GM12891 (cell line): ENCODE measurements at regions not wholly inside any gene's neighbourhood (a gene's known extent, or its start where the extent isn't known, plus 50 kb on each side); places are given as distances from the start of the nearest gene placed in this dataset.

Source experiments
- POLR2A ChIP-seq: IDR thresholded peaks from 2 replicates; pipeline ENCODE4 v1.6.1; 2011; ENCODE audit warnings: low read depth, low read length, control low read depth
- TAF1 ChIP-seq: IDR thresholded peaks from 2 replicates; pipeline ENCODE4 v1.6.1; 2011; ENCODE audit warnings: low read depth, low read length, control low read depth

DNA sequence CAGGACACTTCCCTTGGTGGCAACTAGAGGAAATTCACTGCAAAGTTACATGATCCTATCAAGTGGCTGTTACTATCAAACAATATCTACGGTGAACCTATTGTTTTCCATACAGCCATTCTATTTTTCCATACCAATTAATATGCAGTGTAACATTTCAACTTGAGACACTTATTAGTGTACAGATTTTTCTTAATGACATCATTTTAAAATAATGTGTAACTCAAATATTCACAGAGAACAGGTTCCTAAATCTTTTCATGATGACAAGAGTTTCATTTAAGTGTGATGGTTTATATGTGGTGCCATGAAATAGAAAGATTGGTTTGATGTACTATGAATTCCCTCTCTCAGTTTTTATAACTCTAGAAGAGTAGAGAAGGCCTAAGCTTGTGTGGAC, 291.2 kb upstream of the SOX5 start:
- TF ChIP-seq POLR2A (no peak), TAF1 (no peak)
